ENCODE measurements at regions not wholly inside any gene's neighbourhood (a gene's known extent, or its start where the extent isn't known, plus 50 kb on each side); places are given as distances from the start of the nearest gene placed in this dataset.

DNA sequence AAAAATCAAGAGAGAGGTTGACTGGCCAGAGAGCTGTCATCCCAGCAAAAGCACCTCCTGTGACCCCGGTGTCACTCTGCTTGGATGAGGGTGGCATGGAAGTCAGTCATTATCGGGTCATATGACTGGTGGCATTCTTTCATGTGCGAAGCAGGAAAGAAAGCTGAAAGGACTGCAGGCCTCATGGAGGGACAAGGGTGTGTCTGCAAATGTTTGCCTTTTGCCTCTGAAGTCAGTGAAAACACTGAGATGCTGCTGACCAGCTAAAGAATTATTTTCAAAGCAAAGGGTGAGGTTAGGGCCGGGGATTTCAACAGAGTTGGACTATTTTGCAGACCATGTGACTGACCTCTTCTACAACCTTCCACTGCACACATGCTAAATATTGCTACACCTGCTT lies 298.3 kb downstream of the CSNK1G3 start:
- no peaks in the 10 kb centered on the region for H3K27me3 ChIP-seq (ENCODE audit: control insufficient read depth in 4 of 4, insufficient read depth in 4 of 4, low read length in 3 of 4)
- no peak for TF ChIP-seq HNF4G (IDR thresholded peaks at IDR 0.05)
- TF ChIP-seq YY1 (IDR thresholded peaks at IDR 0.05) = no peak
- no peak for TF ChIP-seq FOXA1 (IDR thresholded peaks at IDR 0.05)
- TF ChIP-seq, protein P1, sequence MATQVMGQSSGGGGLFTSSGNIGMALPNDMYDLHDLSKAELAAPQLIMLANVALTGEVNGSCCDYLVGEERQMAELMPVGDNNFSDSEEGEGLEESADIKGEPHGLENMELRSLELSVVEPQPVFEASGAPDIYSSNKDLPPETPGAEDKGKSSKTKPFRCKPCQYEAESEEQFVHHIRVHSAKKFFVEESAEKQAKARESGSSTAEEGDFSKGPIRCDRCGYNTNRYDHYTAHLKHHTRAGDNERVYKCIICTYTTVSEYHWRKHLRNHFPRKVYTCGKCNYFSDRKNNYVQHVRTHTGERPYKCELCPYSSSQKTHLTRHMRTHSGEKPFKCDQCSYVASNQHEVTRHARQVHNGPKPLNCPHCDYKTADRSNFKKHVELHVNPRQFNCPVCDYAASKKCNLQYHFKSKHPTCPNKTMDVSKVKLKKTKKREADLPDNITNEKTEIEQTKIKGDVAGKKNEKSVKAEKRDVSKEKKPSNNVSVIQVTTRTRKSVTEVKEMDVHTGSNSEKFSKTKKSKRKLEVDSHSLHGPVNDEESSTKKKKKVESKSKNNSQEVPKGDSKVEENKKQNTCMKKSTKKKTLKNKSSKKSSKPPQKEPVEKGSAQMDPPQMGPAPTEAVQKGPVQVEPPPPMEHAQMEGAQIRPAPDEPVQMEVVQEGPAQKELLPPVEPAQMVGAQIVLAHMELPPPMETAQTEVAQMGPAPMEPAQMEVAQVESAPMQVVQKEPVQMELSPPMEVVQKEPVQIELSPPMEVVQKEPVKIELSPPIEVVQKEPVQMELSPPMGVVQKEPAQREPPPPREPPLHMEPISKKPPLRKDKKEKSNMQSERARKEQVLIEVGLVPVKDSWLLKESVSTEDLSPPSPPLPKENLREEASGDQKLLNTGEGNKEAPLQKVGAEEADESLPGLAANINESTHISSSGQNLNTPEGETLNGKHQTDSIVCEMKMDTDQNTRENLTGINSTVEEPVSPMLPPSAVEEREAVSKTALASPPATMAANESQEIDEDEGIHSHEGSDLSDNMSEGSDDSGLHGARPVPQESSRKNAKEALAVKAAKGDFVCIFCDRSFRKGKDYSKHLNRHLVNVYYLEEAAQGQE (IDR thresholded peaks at IDR 0.05) = no peak
- no peak for TF ChIP-seq RAD21 (IDR thresholded peaks at IDR 0.05)
- TF ChIP-seq, protein P2, sequence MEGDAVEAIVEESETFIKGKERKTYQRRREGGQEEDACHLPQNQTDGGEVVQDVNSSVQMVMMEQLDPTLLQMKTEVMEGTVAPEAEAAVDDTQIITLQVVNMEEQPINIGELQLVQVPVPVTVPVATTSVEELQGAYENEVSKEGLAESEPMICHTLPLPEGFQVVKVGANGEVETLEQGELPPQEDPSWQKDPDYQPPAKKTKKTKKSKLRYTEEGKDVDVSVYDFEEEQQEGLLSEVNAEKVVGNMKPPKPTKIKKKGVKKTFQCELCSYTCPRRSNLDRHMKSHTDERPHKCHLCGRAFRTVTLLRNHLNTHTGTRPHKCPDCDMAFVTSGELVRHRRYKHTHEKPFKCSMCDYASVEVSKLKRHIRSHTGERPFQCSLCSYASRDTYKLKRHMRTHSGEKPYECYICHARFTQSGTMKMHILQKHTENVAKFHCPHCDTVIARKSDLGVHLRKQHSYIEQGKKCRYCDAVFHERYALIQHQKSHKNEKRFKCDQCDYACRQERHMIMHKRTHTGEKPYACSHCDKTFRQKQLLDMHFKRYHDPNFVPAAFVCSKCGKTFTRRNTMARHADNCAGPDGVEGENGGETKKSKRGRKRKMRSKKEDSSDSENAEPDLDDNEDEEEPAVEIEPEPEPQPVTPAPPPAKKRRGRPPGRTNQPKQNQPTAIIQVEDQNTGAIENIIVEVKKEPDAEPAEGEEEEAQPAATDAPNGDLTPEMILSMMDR (IDR thresholded peaks at IDR 0.05; ENCODE audit: low read depth, low read length, missing input control) = no peak
- TF ChIP-seq HNF4A (conservative IDR thresholded peaks at IDR 0.05) = no peak
- TF ChIP-seq, protein P3, sequence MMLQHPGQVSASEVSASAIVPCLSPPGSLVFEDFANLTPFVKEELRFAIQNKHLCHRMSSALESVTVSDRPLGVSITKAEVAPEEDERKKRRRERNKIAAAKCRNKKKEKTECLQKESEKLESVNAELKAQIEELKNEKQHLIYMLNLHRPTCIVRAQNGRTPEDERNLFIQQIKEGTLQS (IDR thresholded peaks at IDR 0.05) = no peak
- TF ChIP-seq RXRA (IDR thresholded peaks at IDR 0.05) = no peak
- TF ChIP-seq EGR1 (IDR thresholded peaks at IDR 0.05; ENCODE audit: low read depth in 2 of 2) = no peak
- TF ChIP-seq NR2F2 (IDR thresholded peaks at IDR 0.05) = no peak
- no peak for TF ChIP-seq TAF1 (conservative IDR thresholded peaks at IDR 0.05)
- no peak for TF ChIP-seq JUND (IDR thresholded peaks at IDR 0.05)
- TF ChIP-seq, protein P4, sequence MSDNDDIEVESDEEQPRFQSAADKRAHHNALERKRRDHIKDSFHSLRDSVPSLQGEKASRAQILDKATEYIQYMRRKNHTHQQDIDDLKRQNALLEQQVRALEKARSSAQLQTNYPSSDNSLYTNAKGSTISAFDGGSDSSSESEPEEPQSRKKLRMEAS (IDR thresholded peaks at IDR 0.05) = no peak
- TF ChIP-seq SP1 (IDR thresholded peaks at IDR 0.05) = no peak
- TF ChIP-seq GABPA (IDR thresholded peaks at IDR 0.05 in 1 of 2, conservative IDR thresholded peaks at IDR 0.05 in 1 of 2) = no peak
- TF ChIP-seq, protein P5, sequence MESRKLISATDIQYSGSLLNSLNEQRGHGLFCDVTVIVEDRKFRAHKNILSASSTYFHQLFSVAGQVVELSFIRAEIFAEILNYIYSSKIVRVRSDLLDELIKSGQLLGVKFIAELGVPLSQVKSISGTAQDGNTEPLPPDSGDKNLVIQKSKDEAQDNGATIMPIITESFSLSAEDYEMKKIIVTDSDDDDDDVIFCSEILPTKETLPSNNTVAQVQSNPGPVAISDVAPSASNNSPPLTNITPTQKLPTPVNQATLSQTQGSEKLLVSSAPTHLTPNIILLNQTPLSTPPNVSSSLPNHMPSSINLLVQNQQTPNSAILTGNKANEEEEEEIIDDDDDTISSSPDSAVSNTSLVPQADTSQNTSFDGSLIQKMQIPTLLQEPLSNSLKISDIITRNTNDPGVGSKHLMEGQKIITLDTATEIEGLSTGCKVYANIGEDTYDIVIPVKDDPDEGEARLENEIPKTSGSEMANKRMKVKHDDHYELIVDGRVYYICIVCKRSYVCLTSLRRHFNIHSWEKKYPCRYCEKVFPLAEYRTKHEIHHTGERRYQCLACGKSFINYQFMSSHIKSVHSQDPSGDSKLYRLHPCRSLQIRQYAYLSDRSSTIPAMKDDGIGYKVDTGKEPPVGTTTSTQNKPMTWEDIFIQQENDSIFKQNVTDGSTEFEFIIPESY (IDR thresholded peaks at IDR 0.05) = no peak
- H3K27ac ChIP-seq (ENCODE audit: low read depth in 1 of 2, low read length in 2 of 2) = no peak overlapping the region
- H3K9ac ChIP-seq (ENCODE audit: low read depth in 1 of 2, low read length in 2 of 2) = no peak overlapping the region
- no peaks in the 10 kb centered on the region for H3K36me3 ChIP-seq (ENCODE audit: control insufficient read depth in 4 of 4, insufficient read depth in 3 of 4, low read depth in 1 of 4, low read length in 3 of 4)
- H3K4me3 ChIP-seq (ENCODE audit: low read depth in 1 of 3, low read length in 3 of 3) = no peak overlapping the region
- H3K4me1 ChIP-seq (ENCODE audit: control insufficient read depth in 4 of 4, insufficient read depth in 4 of 4, low read length in 3 of 4) = no peaks in the 10 kb centered on the region
- DNase-seq (ENCODE audit: low spot score) = no peak
- WGBS = 21% methylated on average over 4 of the region's 4 CpGs
- H3K9me3 ChIP-seq (ENCODE audit: control insufficient read depth in 4 of 4, low read length in 3 of 4) = no peaks in the 10 kb centered on the region
